Breast epithelium (tissue), 3 donors: ENCODE measurements at regions not wholly inside any gene's neighbourhood (a gene's known extent, or its start where the extent isn't known, plus 50 kb on each side); places are given as distances from the start of the nearest gene placed in this dataset.

Experiments used
- POLR2AphosphoS5 ChIP-seq, 3 donors: sonication (generic); formaldehyde crosslinking; IDR thresholded peaks; one replicate each; pipeline ENCODE4 v1.6.1; 2017; ENCODE audit warnings: antibody characterized with exemption in 3 of 3
- TF ChIP-seq, protein P1 (sequence below), 3 donors: fragments of 450-650 bp; IDR thresholded peaks; one replicate each; pipeline ENCODE4 v1.5.1; 2016 to 2017; ENCODE audit warnings: antibody characterized with exemption in 3 of 3, mild to moderate bottlenecking in 3 of 3, moderate library complexity in 3 of 3

DNA sequence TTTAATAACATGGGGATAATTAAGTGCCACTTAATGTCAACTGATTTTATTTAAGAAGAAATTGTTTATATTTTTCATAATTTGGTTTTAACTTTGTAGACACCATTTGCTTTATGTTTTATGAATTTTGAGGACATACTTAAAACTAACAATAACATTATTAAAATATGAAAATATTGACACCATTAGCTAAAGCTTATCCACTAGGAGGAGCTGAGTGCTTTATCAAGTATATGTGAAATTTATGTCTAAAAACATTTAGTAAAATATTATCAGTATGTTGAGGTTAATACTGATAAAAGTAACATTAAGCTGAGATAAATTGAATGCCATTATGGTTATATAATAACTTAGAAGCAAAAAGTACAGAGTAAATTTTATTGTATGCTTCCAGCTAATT is 622.1 kb downstream of the ARL4A start:
- TF ChIP-seq, protein P1, sequence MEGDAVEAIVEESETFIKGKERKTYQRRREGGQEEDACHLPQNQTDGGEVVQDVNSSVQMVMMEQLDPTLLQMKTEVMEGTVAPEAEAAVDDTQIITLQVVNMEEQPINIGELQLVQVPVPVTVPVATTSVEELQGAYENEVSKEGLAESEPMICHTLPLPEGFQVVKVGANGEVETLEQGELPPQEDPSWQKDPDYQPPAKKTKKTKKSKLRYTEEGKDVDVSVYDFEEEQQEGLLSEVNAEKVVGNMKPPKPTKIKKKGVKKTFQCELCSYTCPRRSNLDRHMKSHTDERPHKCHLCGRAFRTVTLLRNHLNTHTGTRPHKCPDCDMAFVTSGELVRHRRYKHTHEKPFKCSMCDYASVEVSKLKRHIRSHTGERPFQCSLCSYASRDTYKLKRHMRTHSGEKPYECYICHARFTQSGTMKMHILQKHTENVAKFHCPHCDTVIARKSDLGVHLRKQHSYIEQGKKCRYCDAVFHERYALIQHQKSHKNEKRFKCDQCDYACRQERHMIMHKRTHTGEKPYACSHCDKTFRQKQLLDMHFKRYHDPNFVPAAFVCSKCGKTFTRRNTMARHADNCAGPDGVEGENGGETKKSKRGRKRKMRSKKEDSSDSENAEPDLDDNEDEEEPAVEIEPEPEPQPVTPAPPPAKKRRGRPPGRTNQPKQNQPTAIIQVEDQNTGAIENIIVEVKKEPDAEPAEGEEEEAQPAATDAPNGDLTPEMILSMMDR (IDR thresholded peaks at IDR 0.05), result no peak
- TF ChIP-seq POLR2AphosphoS5 (IDR thresholded peaks at IDR 0.05), result no peak
